Caco-2 (cell line): ENCODE measurements at regions not wholly inside any gene's neighbourhood (a gene's known extent, or its start where the extent isn't known, plus 50 kb on each side); places are given as distances from the start of the nearest gene placed in this dataset.

ENCODE experiments used
- BruUV-seq: library from RNA; stranded (reverse); fragments of 400-500 nt; replicated peaks from 2 replicates; lab custom pipeline; 2021; lab: Mats Ljungman, UMichigan
- CTCF ChIA-PET: fragments of 300-600 bp; sonication (Branson Sonifier 250); formaldehyde crosslinking; loops from one replicate; lab custom pipeline; 2022; ENCODE audit warnings: antibody characterized with exemption; lab: Charles Lee
- POLR2A ChIA-PET: fragments of 300-600 bp; sonication (Branson Sonifier 250); formaldehyde crosslinking; loops from one replicate; lab custom pipeline; 2022; ENCODE audit warnings: antibody characterized with exemption; lab: Charles Lee
- DNase-seq, 2 experiments: peaks; one replicate each; pipeline versions ENCODE4 v3.0.0 to v3.0.0-alpha.2; 2020 to 2022
- H3K27me3 ChIP-seq: replicated peaks from 2 replicates; pipeline ENCODE4 v1.6.0; 2011; ENCODE audit warnings: low read length; ENCODE audit not compliant: control insufficient read depth, insufficient read depth
- H3K36me3 ChIP-seq: 2 replicates; pipeline ENCODE4 v1.5.1; 2011; ENCODE audit warnings: low read length; ENCODE audit not compliant: control insufficient read depth, insufficient read depth
- H3K4me1 ChIP-seq: fragments of 250-450 bp; sonication (Bioruptor Pico); 2 replicates; pipeline ENCODE4 v1.5.1; 2020; ENCODE audit warnings: mild to moderate bottlenecking
- H3K4me3 ChIP-seq: 2 replicates; pipeline ENCODE4 v1.5.1; 2011; ENCODE audit warnings: low read depth, mild to moderate bottlenecking, control low read depth, low read length
- H3K9me3 ChIP-seq: fragments of 250-450 bp; sonication (Bioruptor Pico); 2 replicates; pipeline ENCODE4 v1.5.1; 2020; ENCODE audit warnings: mild to moderate bottlenecking, moderate library complexity
- H3K27ac Mint-ChIP-seq: one replicate; pipeline ENCODE4 v1.8.0; 2022; ENCODE audit warnings: mixed read lengths; ENCODE audit not compliant: unreplicated experiment
- H3K27me3 Mint-ChIP-seq: one replicate; pipeline ENCODE4 v1.8.0; 2022; ENCODE audit warnings: mixed read lengths; ENCODE audit not compliant: insufficient read depth, unreplicated experiment
- H3K36me3 Mint-ChIP-seq: one replicate; pipeline ENCODE4 v1.8.0; 2022; ENCODE audit warnings: mild to moderate bottlenecking, mixed read lengths; ENCODE audit not compliant: insufficient read depth, unreplicated experiment
- H3K4me1 Mint-ChIP-seq: one replicate; pipeline ENCODE4 v1.8.0; 2022; ENCODE audit warnings: low read depth, mixed read lengths; ENCODE audit not compliant: unreplicated experiment
- H3K4me3 Mint-ChIP-seq: one replicate; pipeline ENCODE4 v1.8.0; 2022; ENCODE audit warnings: mild to moderate bottlenecking, moderate library complexity, mixed read lengths; ENCODE audit not compliant: unreplicated experiment
- H3K9me3 Mint-ChIP-seq: one replicate; pipeline ENCODE4 v1.8.0; 2022; ENCODE audit warnings: mixed read lengths; ENCODE audit not compliant: unreplicated experiment
- CTCF ChIP-seq, 2 experiments: fragments of 200-600 bp in 1 of 2; IDR thresholded peaks; 1 replicate in 1 of 2; 2 replicates in 1 of 2; pipeline versions ENCODE4 v1.5.1 to v1.8.0; 2011 to 2022; ENCODE audit warnings: antibody characterized with exemption in 1 of 2, control low read depth in 1 of 2, inconsistent platforms in 1 of 2, low read depth in 1 of 2, low read length in 1 of 2, mild to moderate bottlenecking in 1 of 2, moderate library complexity in 1 of 2; ENCODE audit not compliant: insufficient read depth in 1 of 2, severe bottlenecking in 1 of 2, unreplicated experiment in 1 of 2
- intact Hi-C: fragments of 100-400 bp; cut with micrococcal nuclease; formaldehyde crosslinking; loops from one replicate; pipeline ENCODE4 v1.10.0; 2022; ENCODE audit not compliant: unreplicated experiment

DNA sequence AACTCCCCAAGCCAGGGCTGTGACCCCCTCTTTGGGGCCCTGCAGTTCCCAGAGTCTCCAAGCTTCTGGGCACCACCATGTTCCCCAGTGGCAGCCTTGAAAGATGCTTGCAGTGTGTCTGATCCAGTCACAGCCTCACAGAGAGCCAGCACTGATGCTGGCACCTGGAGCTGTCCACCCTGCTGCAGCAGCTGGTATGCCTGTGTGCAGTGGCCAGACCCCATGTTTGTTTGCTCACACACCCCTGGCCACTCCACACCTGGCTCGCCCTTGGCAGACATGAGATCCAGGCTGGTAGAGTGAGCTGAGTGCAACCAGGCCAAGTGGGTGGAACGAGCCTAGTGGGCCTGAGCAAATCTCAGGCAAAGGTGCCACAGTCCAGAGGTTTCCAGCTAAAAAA is 106.0 kb downstream of the C9orf50 start:
- Mint-ChIP-seq H3K36me3 (peaks cover 13% of the 10 kb centered on the region), H3K4me1 (no peaks in the 10 kb centered on the region), H3K27ac (no peak overlapping the region), H3K27me3 (no peaks in the 10 kb centered on the region), H3K4me3 (no peak overlapping the region), H3K9me3 (peaks cover 47% of the 10 kb centered on the region)
- Histone ChIP-seq H3K9me3 (peaks cover 49% of the 10 kb centered on the region), H3K36me3 (no peaks in the 10 kb centered on the region), H3K4me3 (no peak overlapping the region), H3K27me3 (no peaks in the 10 kb centered on the region), H3K4me1 (no peaks in the 10 kb centered on the region)
- DNase-seq = no peak
- TF ChIP-seq CTCF (IDR thresholded peaks at IDR 0.05; ENCODE audit: insufficient read depth in 1 of 2, low read depth in 1 of 2, low read length in 1 of 2, severe bottlenecking in 1 of 2, unreplicated experiment in 1 of 2) = no peak
- CTCF ChIA-PET = no interaction called here
- BruUV-seq = no TSS peak
- intact Hi-C loops = no loop called here
- POLR2A ChIA-PET = interaction anchor here (0.6 kb wide), 1 partner anchor 11 kb away, joined by 3 read pairs; no protein-coding TSS in a partner anchor

GRCh38 chr9:129514497-129514867 is 106.4 kb downstream of the C9orf50 start:
- H3K4me1 ChIP-seq = no peaks in the 10 kb centered on the region
- no peaks in the 10 kb centered on the region for H3K4me1 Mint-ChIP-seq
- no peak overlapping the region for H3K4me3 Mint-ChIP-seq
- BruUV-seq = no TSS peak
- ChIA-PET CTCF (no interaction called here), POLR2A (interaction anchor here (0.6 kb wide), 1 partner anchor 11 kb away, joined by 3 read pairs; no protein-coding TSS in a partner anchor)
- peaks cover 13% of the 10 kb centered on the region for H3K36me3 Mint-ChIP-seq
- peaks cover 47% of the 10 kb centered on the region for H3K9me3 Mint-ChIP-seq
- DNase-seq = no peak
- no peaks in the 10 kb centered on the region for H3K27me3 Mint-ChIP-seq
- H3K27me3 ChIP-seq = no peaks in the 10 kb centered on the region
- H3K27ac Mint-ChIP-seq = no peak overlapping the region
- H3K4me3 ChIP-seq = no peak overlapping the region
- no peaks in the 10 kb centered on the region for H3K36me3 ChIP-seq
- H3K9me3 ChIP-seq = peaks cover 51% of the 10 kb centered on the region
- TF ChIP-seq CTCF (IDR thresholded peaks at IDR 0.05; ENCODE audit: insufficient read depth in 1 of 2, low read depth in 1 of 2, low read length in 1 of 2, severe bottlenecking in 1 of 2, unreplicated experiment in 1 of 2) = no peak
- intact Hi-C loops = no loop called here

GRCh38 chr9:129513856-129514496 is 106.9 kb downstream of the C9orf50 start:
- Histone ChIP-seq H3K9me3 (peaks cover 51% of the 10 kb centered on the region), H3K4me3 (no peak overlapping the region), H3K36me3 (no peaks in the 10 kb centered on the region), H3K4me1 (no peaks in the 10 kb centered on the region), H3K27me3 (no peaks in the 10 kb centered on the region)
- DNase-seq = no peak
- TF ChIP-seq CTCF (IDR thresholded peaks at IDR 0.05; ENCODE audit: insufficient read depth in 1 of 2, low read depth in 1 of 2, low read length in 1 of 2, severe bottlenecking in 1 of 2, unreplicated experiment in 1 of 2) = no peak
- no peaks in the 10 kb centered on the region for H3K27me3 Mint-ChIP-seq
- peaks cover 47% of the 10 kb centered on the region for H3K9me3 Mint-ChIP-seq
- ChIA-PET POLR2A (no interaction called here), CTCF (no interaction called here)
- H3K36me3 Mint-ChIP-seq = peaks cover 13% of the 10 kb centered on the region
- no TSS peak for BruUV-seq
- no peak overlapping the region for H3K4me3 Mint-ChIP-seq
- no peak overlapping the region for H3K27ac Mint-ChIP-seq
- intact Hi-C loops = no loop called here
- H3K4me1 Mint-ChIP-seq = no peaks in the 10 kb centered on the region
